ENCODE measurements at regions not wholly inside any gene's neighbourhood (a gene's known extent, or its start where the extent isn't known, plus 50 kb on each side); places are given as distances from the start of the nearest gene placed in this dataset.

GRCh38 chr3:5035113-5035512 lies 55.9 kb downstream of the BHLHE40 start:
- no peaks in the 10 kb centered on the region for H3K27me3 ChIP-seq
- WGBS, 4 donors: 63 to 88% (median 72%) methylated on average over 1 of the region's 1 CpG
- no peak for ATAC-seq
- no peaks in the 10 kb centered on the region for H3K36me3 ChIP-seq
- no peak overlapping the region for H3K4me3 ChIP-seq
- no peaks in the 10 kb centered on the region for H3K9me3 ChIP-seq
- DNase-seq: no peak
- no peak for TF ChIP-seq CTCF (IDR thresholded peaks at IDR 0.05)
- no peak for TF ChIP-seq POLR2A (IDR thresholded peaks at IDR 0.05)
- intact Hi-C loops (cut with DNase I): no loop called here
- no peak overlapping the region for H3K27ac ChIP-seq
- peaks cover 0 to 8% (median 0%) of the 10 kb centered on the region in 12 donors for H3K4me1 ChIP-seq

- peaks cover 0 to 8% (median 0%) of the 10 kb centered on the region in 12 donors for H3K4me1 ChIP-seq
These were observed 56.6 kb downstream of the BHLHE40 start for GRCh38 chr3:5035692-5036391.

GRCh38 chr3:5036392-5036766 lies 57.1 kb downstream of the BHLHE40 start:
- Histone ChIP-seq H3K9me3 (no peaks in the 10 kb centered on the region), H3K36me3 (no peaks in the 10 kb centered on the region), H3K27ac (no peak overlapping the region), H3K4me3 (no peak overlapping the region), H3K27me3 (no peaks in the 10 kb centered on the region), H3K4me1 (peaks cover 0 to 8% (median 0%) of the 10 kb centered on the region in 12 donors)
- 82 to 94% (median 87%) methylated on average over 2 of the region's 2 CpGs for WGBS, 4 donors
- intact Hi-C loops (cut with DNase I): no loop called here
- ATAC-seq (no peak), DNase-seq (no peak)
- TF ChIP-seq CTCF (IDR thresholded peaks at IDR 0.05) (no peak), POLR2A (IDR thresholded peaks at IDR 0.05) (no peak)

More at GRCh38 chr3:5035692-5036391, 56.6 kb downstream of the BHLHE40 start:
- no peak for ATAC-seq
- intact Hi-C loops (cut with DNase I): no loop called here
- Histone ChIP-seq H3K27ac (no peak overlapping the region), H3K9me3 (no peaks in the 10 kb centered on the region), H3K4me3 (no peak overlapping the region), H3K36me3 (no peaks in the 10 kb centered on the region), H3K27me3 (no peaks in the 10 kb centered on the region)
- DNase-seq: no peak
- no peak for TF ChIP-seq CTCF (IDR thresholded peaks at IDR 0.05)
- no peak for TF ChIP-seq POLR2A (IDR thresholded peaks at IDR 0.05)
- 90 to 94% (median 93%) methylated on average over 13 of the region's 13 CpGs for WGBS, 4 donors

- Histone ChIP-seq H3K9me3 (no peaks in the 10 kb centered on the region), H3K4me3 (no peak overlapping the region), H3K27ac (no peak overlapping the region), H3K27me3 (no peaks in the 10 kb centered on the region), H3K4me1 (peaks cover 0 to 4% (median 0%) of the 10 kb centered on the region in 12 donors), H3K36me3 (no peaks in the 10 kb centered on the region)
- 74 to 85% (median 82%) methylated on average over 5 of the region's 5 CpGs for WGBS, 4 donors
- TF ChIP-seq POLR2A (IDR thresholded peaks at IDR 0.05): no peak
- no peak for TF ChIP-seq CTCF (IDR thresholded peaks at IDR 0.05)
- no peak for DNase-seq
- intact Hi-C loops (cut with DNase I): no loop called here
- no peak for ATAC-seq
These were observed 57.6 kb downstream of the BHLHE40 start for GRCh38 chr3:5036858-5037257.
